CD4-positive, alpha-beta T cell treated with Interleukin-1 beta for 1 hour (primary cell): ENCODE measurements at regions not wholly inside any gene's neighbourhood (a gene's known extent, or its start where the extent isn't known, plus 50 kb on each side); places are given as distances from the start of the nearest gene placed in this dataset.

ENCODE experiments used
- DNase-seq, 2 donors: peaks; one replicate each; pipeline ENCODE4 v3.0.0-alpha.2; 2020 to 2022

GRCh38 chr2:157159221-157159934 is 98.1 kb upstream of the GALNT5 start:
- DNase-seq, result no peak

GRCh38 chr2:157160111-157160510 is 97.4 kb upstream of the GALNT5 start:
- DNase-seq, result no peak

- no peak for DNase-seq
Measured at GRCh38 chr2:157164370-157164769, 93.1 kb upstream of the GALNT5 start.

GRCh38 chr2:157164891-157165290 is 92.6 kb upstream of the GALNT5 start:
- DNase-seq, result no peak

GRCh38 chr2:157168501-157168900 is 89.0 kb upstream of the GALNT5 start:
- no peak for DNase-seq

GRCh38 chr2:157169889-157170288 is 87.6 kb upstream of the GALNT5 start:
- no peak for DNase-seq

GRCh38 chr2:157170299-157170698 is 87.2 kb upstream of the GALNT5 start:
- DNase-seq, result no peak

- no peak for DNase-seq
Measured at GRCh38 chr2:157172239-157172638, 85.3 kb upstream of the GALNT5 start.

- DNase-seq, result no peak
Measured at GRCh38 chr2:157172866-157173578, 84.5 kb upstream of the GALNT5 start.

GRCh38 chr2:157173740-157174184 is 83.7 kb upstream of the GALNT5 start:
- DNase-seq, result no peak

GRCh38 chr2:157174321-157174720 is 83.2 kb upstream of the GALNT5 start:
- no peak for DNase-seq

GRCh38 chr2:157176602-157177001 is 80.9 kb upstream of the GALNT5 start:
- DNase-seq, result no peak

- DNase-seq, result no peak
Measured at GRCh38 chr2:157178874-157179273, 78.6 kb upstream of the GALNT5 start.

GRCh38 chr2:157179324-157180105 is 78.0 kb upstream of the GALNT5 start:
- no peak for DNase-seq

GRCh38 chr2:157180359-157180758 is 77.1 kb upstream of the GALNT5 start:
- DNase-seq, result no peak

- DNase-seq, result no peak
Measured at GRCh38 chr2:157181234-157181633, 76.3 kb upstream of the GALNT5 start.

- no peak for DNase-seq
Measured at GRCh38 chr2:157182204-157182709, 75.2 kb upstream of the GALNT5 start.

- DNase-seq, result peak; percentile 1 to 24
Measured at GRCh38 chr2:157182834-157183396, 74.6 kb upstream of the GALNT5 start.

- no peak for DNase-seq
Measured at GRCh38 chr2:157184161-157184895, 73.2 kb upstream of the GALNT5 start.

GRCh38 chr2:157185476-157186227 is 71.9 kb upstream of the GALNT5 start:
- DNase-seq, result no peak

GRCh38 chr2:157190151-157190550 is 67.4 kb upstream of the GALNT5 start:
- DNase-seq, result no peak

GRCh38 chr2:157191186-157191585 is 66.3 kb upstream of the GALNT5 start:
- DNase-seq, result no peak
